Fibroblast of mammary gland (primary cell): ENCODE measurements at regions not wholly inside any gene's neighbourhood (a gene's known extent, or its start where the extent isn't known, plus 50 kb on each side); places are given as distances from the start of the nearest gene placed in this dataset.

Source experiments
- DNase-seq: peaks from one replicate; pipeline ENCODE4 v3.0.0-alpha.2; 2010; ENCODE audit warnings: low read depth
- H3K4me3 ChIP-seq: 2 replicates; pipeline ENCODE4 v1.5.1; 2011; ENCODE audit warnings: low read depth, mild to moderate bottlenecking, low read length, moderate library complexity; ENCODE audit not compliant: control insufficient read depth
- TF ChIP-seq, protein P1 (sequence below): conservative IDR thresholded peaks from 2 replicates; pipeline ENCODE4 v1.5.1; 2011; ENCODE audit warnings: low read depth, low read length, inconsistent platforms; ENCODE audit not compliant: control insufficient read depth, insufficient read depth

DNA sequence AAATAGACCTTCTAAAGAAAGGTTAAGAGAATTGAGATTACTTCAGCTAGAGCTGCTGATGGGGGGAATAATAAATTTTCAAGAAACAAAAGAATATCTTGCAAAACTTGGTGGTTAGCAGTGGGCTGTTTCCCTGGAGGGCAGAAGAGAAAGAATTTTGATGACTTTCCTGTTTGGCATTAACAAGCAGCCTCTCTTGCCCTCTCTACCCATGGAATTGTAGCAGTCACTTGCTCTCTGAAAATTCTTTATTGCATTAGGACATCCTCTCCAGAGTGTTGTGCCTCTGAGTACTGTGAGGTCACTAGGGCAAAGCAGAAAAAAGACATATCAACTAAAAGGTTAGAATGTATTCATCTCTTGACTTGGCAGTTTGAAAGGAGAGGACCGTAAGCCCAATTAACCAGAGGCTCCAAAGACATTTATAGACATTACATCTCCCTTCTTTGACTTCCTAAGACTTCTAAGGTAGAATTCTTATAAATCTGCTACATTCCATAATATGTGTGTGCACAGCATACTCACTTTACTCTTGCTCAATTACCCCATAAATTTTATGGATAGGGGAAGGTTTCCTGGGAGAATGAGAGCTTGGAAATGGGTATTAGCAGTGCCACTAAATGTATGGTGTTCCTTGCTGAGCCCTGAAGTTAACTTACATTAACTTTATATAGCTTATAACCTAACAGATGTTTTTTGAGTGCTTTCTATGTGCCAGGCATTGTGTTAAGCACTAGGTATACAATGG, 215.3 kb downstream of the KIF20B start:
- TF ChIP-seq, protein P1, sequence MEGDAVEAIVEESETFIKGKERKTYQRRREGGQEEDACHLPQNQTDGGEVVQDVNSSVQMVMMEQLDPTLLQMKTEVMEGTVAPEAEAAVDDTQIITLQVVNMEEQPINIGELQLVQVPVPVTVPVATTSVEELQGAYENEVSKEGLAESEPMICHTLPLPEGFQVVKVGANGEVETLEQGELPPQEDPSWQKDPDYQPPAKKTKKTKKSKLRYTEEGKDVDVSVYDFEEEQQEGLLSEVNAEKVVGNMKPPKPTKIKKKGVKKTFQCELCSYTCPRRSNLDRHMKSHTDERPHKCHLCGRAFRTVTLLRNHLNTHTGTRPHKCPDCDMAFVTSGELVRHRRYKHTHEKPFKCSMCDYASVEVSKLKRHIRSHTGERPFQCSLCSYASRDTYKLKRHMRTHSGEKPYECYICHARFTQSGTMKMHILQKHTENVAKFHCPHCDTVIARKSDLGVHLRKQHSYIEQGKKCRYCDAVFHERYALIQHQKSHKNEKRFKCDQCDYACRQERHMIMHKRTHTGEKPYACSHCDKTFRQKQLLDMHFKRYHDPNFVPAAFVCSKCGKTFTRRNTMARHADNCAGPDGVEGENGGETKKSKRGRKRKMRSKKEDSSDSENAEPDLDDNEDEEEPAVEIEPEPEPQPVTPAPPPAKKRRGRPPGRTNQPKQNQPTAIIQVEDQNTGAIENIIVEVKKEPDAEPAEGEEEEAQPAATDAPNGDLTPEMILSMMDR: no peak
- no peak for DNase-seq
- H3K4me3 ChIP-seq: no peak overlapping the region

DNA sequence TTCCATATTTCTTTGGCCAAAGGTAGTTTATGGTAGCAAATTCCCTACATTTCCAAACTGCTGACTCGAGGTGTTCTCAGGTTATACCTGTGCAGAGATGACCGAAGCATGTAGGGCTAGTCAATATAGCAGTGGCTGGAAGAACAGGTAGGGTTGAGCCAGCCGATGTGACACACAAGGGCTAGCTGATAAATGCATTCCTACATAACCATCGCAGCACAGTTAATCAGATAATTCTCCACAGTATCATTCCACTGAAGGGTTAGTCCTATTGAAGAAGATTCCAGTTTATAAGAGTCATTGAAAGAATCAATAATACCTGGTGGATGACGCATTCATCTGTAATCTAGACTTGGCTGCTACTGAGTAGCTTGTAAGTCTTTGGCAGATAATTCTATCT, 220.0 kb downstream of the KIF20B start:
- no peak overlapping the region for H3K4me3 ChIP-seq
- TF ChIP-seq, protein P1: no peak
- DNase-seq: no peak

DNA sequence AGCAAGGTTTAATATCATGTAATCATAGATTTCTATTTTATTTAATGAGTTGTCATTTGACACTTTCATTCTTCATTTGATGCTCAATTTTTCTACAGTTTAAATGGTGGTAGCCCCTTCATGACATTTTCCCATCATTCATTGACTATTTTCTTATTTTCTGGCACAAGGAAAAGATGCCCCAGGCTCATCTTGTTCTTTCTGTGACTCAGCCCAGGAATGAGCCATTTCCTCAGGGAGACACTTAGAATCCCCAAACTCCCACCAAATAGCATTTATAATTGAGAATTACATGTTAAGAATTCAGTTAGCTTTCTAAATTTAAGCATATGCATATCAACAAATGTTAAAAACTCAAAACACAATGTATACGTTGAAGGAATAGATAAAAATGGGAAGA, 222.3 kb downstream of the KIF20B start:
- TF ChIP-seq, protein P1: no peak
- DNase-seq: no peak
- no peak overlapping the region for H3K4me3 ChIP-seq

DNA sequence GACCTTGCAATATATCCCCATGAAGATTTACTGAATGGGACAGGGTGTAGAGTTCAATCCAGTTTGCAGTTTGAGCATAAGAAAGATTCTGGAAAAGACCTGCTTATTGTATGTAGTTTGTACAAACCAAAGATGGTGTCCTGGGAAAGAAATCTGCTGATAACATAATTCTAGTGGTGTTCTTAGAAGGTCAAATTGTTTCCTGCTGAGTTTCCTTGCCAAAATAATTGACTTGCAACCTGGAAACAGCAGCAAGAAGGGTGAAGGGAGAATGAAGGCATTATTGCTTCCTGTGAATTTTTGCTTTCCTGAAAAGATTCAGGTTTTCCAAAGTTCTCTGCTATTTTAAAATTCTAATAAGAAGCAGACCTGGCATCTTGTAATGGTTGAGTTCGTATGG, 222.9 kb downstream of the KIF20B start:
- TF ChIP-seq, protein P1: no peak
- no peak for DNase-seq
- H3K4me3 ChIP-seq: no peak overlapping the region

DNA sequence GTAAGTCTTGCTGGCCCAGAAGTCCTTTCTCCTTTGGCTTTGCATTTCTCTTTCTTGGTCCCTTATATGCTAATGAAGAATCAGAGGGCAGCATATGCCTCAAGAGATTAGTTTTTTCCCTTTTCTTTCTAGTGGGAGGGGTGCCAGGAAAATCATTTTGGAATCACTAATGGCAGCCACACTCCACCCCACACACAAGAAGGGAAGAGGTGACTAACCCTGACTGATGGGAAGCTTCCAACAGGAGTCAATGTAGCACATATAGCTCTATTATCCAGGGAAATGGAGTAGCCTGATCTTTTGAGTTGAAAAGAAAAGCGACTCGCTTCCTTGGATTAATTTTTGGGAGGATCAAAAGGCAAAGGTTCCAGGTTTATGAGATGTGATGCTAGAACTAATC, 225.3 kb downstream of the KIF20B start:
- peak; percentile 6 for DNase-seq
- no peak overlapping the region for H3K4me3 ChIP-seq
- TF ChIP-seq, protein P1: no peak

DNA sequence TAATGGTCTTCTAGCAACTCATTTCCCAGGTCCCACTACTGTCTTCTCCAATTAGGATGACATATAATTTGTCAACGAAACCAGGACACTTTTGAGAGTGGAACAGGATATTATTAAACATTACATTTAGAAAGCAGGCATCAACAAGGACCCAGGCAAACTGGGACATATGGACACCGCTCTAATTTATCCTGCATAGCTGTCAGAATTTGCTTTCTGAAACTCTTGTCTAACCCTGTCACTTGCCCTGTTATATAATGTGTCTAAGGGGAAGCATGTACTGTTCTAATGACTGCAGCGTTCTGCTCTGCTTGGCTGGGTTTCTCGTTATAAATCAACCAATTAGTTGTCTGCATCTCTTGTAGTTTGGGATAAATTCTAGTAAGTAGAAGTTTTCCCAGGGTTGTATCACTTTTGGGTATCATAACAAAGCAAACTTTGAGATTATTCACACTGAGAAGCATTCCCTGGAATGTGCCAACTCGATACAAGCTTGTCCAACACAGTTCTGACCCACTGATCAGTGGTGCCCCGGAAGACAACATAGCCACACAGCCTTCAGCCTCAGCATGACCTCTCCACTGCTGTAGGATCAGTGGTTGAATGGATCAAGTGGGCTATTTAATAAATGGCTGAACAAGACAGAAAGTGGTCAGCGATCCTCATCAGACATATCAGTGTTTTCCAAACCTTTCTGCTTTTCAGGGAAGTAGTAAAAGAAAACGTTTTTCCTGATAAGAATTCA, 228.1 kb downstream of the KIF20B start:
- TF ChIP-seq, protein P1: no peak
- H3K4me3 ChIP-seq: no peak overlapping the region
- no peak for DNase-seq

DNA sequence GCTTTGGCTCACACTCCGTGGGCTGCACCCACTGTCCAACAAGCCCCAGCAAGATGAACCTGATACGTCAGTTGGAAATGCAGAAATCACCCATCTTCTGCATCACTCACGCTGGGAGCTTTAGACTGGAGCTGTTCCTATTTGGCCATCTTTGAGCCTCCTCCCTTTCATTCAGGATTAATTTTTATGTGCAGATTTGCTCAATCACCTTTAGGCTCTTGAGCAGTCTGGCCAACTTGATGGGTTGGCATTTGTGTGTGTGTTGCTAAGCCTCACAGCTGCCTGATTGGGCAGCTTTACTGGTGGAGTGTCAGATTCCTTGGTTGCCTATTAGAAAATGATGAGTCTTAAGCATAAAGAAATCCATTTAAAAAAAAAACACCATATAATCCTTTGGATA, 236.1 kb downstream of the KIF20B start:
- no peak overlapping the region for H3K4me3 ChIP-seq
- TF ChIP-seq, protein P1: no peak
- DNase-seq: no peak
